Globus pallidus (tissue), 1 donor: ENCODE measurements at regions not wholly inside any gene's neighbourhood (a gene's known extent, or its start where the extent isn't known, plus 50 kb on each side); places are given as distances from the start of the nearest gene placed in this dataset.
A peak's percentile ranks its signal among the peaks of the same experiment; 100 is the strongest.
"Not testable (repeated sequence)": the region's sequence is repeated elsewhere in the genome, so short reads cannot be mapped to it uniquely, and the experiment has no call there.

Source experiments
- DNase-seq: peaks from one replicate; pipeline ENCODE4 v3.0.0-alpha.2; 2015; ENCODE audit warnings: low spot score

DNA sequence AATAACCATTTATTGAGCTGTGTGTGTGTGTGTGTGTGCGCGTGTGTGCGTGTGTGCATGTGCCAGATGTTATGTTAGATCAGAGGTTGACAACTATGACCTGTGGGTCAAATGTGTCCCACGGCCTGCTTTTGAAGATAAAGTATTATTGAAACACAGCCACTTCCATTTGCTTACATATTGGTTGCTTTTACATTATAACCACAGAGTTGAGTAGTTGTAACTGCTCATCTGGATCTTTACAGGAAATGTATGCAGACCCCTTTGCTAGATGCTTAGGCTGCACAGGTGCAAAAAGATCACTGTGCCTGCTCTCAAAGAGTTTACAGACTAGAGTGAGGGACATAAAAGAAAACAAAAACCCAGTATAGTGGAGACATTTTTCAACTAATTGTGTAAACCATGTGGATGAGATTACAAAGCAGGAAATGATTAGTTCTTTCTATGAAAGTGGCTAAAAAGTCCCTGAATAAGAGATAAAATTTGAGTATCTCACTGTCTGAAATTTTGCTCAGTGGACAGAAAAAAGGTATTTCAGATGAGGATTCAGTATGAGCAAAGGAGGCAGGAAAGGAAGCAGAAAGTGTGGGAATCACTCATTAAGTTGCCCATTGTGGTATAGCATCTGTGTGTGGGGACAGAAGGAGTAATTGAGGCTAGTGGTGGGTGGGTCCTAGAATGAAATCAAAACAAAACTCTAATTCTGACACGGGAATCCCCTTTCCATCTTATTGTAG is 188.4 kb downstream of the PAH start:
- no peak for DNase-seq

DNA sequence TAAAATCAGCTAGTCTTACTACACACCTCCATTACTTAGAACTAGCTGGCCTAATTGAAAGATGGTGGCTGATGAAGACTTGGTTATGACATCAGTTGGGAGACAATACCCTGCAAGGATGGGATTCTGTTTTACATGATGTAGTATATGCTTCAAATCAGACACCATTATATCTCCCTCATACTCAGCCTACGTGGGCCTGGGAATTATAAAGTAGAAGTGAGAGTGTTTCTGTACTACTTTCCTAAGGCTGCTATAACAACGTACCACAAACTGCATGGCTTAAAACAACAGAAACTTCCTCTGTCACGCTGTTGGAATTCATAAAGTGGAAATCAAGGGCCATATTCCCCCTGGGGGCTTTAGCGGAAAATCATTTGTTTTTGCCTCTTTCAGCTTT is 190.4 kb downstream of the PAH start:
- no peak for DNase-seq

DNA sequence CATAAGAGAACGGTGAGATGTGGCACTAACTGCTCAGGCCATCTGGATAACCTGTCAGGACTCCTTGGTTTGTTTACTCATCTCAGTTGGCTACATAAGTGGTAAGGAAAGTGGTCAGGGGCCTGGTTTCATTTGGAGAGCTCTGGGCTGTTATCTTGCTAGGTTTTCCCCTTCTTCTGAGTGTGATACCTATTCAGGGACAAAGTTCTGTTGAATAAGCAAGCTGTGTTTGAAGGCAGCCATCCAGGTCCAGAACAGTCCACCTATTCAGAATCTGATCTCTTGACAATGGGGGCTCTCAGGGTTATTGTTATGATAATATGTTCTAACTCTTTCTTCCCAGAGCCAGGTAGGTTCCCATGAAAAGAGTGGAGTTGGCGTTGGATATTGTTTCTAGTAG is 194.9 kb downstream of the PAH start:
- DNase-seq = no peak

DNA sequence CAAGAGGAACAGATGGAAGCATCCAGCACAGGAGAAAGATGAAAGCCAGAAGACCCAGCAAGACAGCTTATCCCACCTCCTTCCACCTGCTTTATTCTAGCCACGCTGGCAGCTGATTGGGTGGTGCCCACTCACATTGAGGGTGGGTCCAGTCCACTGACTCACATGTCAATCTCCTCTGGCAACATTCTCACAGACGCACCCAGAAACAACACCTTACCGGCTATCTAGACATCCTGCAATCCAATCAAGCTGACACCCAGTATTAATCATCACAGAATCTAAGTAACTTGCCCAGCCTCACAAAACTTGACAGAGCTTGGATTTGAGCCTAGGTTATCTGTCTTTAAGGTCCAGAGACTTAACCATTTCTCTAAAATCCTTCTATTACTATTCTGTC is 208.9 kb downstream of the PAH start:
- DNase-seq = no peak

DNA sequence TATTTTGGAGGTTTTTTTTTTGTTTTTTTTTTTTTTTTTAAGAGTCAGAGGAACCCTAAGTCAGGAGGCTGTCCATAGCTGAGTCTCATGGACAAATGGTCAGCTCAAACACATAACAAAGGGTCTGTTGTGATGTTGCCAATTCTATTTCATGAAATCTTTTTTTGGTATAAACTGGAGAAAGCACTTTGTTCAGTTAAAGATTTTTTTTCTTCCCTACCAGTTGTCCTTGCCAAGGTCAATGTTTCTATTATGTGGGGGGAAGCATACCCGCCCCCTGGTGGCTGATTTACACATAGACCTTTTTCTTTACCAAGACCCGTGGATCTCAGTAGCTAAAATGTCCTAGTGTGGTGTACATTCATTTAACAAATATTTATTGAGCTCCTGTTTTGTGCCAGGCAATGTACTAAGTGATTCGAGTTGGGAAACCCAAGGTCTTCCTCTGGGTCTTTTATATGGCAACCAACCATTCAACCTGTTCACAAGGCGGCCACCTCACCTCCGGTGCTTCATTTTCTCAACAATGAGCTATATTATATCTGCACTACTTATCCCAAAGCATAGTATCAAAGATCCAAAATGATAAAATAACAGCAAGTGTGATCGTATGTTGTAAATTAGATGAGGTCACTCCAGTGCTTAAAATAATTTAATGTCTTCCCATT is 214.5 kb downstream of the PAH start:
- DNase-seq = peak; percentile 70

DNA sequence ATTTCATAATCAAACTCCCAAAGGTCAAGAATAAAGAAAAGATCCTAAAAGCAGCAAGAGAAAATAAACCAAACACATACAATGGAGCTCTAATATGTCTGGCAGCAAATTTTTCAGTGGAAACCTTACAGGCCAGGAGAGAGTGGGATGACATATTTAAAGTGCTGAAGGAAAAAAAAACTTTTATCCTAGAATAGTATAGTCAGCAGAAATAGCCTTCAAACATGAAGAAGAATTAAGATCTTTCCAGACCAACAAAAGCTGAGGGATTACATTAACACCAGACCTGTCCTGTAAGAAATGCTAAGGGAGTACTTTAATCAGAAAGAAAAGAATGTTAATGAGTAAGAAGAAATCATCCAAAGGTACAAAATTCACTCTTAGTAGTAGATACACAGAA is 215.7 kb upstream of the IGF1 start:
- no peak for DNase-seq

DNA sequence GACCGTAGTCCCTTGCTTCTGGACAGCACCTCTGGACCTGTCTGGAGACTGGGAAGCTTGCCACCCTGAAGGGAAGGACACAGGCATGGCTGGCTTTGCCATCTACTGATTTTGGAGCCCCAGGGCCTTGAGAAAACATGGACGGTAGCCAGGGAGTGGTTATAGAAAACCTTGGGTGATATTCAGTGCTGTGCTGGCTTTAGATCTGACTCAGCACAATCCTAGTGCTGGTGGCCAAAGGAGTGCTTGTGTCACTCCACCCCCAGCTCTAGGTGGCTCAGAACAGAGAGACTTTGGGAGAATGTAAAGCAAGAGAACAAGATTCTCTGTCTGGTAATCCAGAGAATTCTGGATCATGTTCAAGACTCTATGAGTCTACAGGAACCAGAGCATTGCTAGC is 214.5 kb upstream of the IGF1 start:
- DNase-seq = no peak

DNA sequence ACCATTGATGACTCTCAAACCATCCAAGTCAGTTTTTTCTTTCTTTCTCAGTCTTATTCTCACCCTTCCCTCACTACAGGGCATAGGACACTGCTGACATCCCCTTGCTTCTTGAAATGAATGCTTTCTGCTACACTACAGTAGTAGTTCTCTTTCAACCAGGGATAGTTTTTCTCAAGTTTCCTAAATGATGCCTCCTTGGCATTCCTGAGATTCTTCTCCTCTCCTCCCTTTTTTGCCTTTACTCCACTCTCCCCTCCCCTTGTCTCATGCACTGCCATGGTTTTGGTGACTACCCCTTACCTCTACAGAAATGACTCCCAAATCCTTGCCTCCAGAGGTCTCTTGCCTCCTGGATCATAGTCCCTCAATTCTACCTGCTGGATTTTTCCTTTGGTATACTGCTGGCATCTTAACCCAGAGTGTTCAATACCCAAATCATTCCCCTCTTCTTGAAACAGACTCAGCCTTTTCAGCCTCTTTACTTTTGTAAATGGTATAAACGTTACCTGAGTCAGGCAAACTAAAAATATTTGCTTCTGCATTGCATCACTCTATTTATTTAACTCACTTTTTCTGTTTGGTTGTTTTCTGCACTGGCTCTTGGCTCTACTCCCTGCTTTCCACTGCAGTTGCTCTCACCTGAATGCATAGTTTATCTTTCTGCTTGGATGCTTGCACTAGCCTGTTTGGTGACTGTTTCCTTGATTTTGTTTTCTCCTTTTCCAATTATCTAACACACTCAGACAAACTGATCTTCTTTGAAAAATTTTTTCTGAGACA is 211.6 kb upstream of the IGF1 start:
- DNase-seq = no peak

DNA sequence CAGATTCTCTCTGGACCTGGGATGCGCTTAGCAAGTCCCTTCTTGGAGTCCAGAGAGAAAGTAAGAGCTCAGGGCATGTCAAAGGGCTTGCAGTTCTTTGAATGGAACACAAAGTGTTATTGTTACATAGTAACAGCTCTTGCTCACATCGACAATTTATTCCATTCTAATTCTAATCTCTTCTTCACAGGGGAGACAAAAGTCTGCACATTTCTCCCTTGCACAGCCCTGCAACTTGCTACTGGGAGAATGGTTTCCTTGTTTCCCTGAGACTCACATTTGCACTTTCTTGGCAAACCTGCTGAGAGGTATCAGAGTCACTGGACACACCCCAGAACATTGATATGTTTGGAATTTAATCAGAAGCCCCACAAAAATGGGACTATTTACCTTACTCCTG is 209.9 kb upstream of the IGF1 start:
- peak; percentile 68 for DNase-seq

DNA sequence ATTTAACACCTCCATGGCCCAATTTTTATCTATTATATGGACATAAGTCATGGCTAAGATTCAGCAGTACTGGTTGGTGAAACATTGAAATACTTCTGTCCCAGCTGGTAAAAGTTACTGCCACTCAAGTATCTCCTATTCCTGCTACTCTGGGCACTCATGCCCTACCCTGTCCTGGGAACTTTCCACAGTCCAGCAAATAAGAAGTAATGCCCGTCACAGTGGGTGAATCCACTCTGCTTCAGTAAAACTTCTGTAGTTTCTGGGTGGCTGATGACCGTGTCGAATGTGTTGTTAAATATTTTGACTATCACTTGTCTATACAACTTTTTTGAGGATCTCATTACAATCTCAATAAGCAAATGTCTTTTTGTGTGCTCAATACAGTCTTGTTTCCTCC is 209.3 kb upstream of the IGF1 start:
- no peak for DNase-seq

DNA sequence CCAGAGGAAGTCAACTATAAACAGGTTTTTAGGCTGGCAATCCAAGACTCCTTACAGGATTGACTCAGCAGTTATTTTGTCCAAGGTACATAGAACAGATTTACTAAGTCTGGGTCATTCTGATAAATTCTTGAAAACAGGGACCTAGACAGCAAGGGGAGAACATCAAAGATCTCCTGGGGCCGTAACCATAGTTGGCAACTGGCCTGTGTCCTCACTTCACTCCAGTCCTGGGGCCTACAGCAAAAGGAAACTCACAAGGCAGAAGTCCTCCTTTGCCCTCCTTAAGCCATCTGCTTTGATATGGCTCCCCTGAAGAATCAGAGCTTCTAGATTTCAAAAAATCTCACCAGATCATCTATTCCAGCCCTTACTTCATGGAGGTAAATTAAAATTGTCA is 207.2 kb upstream of the IGF1 start:
- DNase-seq = no peak

DNA sequence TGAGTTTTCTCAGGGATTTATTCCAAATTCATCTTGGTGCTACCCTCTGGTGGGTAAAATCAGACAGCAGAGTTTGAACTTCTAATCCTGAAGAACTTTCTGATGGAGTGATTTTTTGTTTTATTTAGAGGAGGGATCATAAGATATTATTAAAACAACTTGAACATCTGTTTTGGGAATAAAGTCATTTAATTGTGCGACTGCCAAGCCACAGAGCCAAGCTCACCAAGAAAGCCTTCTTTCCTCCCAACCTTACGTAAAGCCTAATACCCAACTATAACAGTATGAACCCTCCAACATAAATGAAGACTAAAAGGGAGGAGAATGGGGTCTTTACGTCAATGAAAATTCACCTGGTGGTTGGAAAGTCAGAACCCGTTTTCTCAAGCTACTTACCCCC is 205.5 kb upstream of the IGF1 start:
- no peak for DNase-seq

DNA sequence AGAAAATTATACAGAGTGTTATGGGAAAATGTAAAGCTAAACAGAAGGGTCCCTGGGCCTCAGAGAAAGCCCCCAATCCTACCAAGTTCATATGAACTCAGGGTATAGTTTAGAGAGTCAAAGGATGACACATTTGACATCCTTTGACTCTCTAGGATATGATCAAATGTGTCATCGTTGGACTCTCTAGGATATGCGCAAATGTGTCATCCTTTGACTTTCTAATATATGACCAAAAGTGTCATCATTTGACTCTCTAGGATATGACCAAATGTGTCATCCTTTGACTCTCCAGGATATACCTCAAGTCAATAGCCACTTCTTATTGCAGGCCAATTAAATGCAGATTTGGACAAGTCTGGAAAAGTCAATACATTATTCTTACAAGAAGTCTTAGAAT is 204.8 kb upstream of the IGF1 start:
- DNase-seq = no peak

DNA sequence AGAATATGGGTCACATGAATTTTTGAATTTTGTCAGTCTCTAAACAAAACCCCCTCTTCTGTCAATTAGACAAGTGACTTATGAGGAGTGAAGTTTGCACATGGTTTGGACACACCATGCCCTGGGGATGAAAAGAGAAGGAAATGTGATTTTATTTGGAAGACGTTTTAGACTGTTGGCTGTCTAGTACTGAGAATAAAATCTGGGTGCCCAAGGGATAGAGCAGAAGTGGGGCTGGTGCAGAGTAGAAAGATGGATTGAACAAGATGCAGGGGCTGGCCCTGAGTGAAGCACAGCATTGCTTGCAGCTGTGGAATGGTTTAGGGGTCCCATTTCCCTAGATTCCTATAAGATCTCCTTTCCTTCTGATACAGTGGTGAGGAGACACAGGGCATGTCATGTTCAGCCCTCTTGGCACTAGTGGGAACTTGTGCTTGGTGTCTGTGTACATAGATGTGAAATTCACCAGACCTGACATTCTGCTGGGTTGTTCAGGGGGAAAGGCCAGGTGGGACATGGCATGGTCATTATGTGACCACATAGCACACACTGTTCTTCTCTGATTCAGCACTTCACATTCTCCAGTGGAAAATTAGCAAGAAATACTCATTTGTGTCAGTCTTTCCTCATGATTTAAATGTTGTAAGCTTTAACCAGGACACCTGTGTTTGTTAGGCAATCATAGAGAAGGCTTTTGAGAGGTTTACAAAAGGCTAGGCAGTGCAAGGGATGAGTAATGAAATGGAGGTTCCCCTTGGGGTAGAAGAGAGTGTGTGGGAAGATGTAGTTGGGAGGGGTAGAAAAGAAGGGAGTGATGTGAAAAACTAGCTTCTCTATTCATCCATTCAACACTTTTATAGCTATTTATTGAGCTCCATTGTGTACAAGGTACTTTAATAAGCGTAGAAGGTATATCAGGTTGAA is 202.3 kb upstream of the IGF1 start:
- DNase-seq = no peak

DNA sequence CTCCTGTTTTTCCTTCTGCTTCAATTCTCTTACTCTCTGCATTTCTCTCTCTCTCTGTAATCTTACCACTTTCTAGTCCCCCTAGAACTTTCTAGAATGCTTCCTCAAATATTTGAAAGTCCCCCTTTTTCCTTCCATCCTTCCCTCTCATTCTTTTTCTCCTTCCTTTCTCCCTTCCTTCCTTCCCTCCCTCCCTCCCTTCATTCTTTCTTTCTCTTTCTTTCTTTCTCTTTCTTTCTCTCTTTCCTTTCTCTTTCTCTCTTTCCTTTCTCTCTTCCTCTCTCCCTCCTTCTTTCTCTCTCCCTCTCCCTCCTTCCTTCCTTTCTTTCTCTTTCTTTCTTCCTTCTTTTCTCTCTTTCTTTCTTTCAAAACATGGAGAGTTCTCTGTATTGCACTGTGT is 201.4 kb upstream of the IGF1 start:
- DNase-seq = no peak

DNA sequence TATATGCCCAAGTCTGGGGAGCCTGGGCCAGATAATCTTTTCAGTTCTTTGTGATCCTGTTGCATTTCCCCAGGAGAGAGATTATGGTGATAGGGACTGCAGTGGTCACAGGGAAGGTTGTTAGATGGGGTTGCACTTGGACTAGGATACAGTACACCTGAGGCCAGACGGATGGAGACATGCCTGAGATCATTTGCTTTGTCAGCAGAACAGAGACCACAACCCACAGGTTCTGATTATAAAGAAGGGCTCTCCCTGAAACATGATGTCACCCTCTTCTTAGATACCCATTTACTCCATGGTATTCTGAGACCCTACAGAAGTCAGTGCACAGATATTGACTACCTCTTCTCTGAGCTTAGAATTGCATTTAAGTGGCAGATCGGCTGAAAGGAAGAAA is 200.9 kb upstream of the IGF1 start:
- no peak for DNase-seq

DNA sequence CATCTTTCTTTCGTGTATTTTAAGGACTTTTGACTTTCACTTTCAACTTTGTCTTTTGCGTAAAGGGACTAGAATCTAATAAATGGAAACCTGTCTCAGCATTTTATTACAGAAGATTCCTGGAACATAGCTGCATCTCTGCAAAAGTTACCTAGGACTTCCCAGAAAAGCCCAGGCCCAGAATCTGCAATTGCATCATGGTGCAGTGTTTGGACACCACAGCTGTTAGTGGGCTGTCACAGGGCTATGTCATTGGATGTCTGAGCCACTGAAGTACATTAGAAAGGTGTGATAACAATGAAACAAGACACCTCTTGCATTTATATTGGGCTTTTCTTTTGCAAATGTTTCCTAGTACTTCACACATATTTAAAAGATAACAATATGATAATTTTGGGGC is 199.9 kb upstream of the IGF1 start:
- DNase-seq = no peak

DNA sequence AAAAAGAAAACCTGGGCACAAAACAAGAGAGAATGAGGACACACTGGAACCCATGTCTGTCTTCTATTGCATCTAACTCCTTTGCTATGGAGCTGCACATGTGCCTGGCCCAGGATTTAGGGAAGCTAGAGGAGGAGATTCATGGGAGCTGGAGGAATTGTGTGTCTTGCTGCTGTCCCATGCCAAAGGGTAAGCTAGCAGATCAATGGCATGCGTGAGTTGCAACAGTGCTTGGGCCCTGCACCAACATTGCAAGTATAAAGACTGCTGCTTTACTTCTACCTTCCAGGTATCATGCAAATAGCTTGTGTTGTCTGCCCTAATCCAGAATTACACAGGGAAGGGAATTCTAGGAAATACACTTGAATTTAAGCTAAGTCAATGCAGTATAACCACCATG is 196.4 kb upstream of the IGF1 start:
- DNase-seq = no peak

DNA sequence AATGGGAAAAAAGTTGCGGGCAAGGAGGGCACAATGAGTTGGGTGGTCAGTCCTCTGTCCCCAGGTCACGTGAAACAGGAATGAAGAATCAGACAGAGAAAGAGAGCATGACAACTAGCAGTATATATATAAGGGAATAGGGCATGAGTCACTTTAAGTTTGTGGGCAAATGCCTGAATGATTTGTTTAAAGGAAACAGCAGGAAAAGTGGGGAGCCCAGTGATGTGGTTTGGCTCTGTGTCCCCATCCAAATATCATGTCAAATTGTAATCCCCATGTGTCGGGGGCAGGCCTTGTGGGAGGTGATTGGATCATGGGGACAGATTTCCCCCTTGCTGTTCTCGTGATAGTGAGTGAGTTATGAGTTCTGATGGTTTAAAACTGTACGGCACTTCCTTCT is 195.3 kb upstream of the IGF1 start:
- no peak for DNase-seq

DNA sequence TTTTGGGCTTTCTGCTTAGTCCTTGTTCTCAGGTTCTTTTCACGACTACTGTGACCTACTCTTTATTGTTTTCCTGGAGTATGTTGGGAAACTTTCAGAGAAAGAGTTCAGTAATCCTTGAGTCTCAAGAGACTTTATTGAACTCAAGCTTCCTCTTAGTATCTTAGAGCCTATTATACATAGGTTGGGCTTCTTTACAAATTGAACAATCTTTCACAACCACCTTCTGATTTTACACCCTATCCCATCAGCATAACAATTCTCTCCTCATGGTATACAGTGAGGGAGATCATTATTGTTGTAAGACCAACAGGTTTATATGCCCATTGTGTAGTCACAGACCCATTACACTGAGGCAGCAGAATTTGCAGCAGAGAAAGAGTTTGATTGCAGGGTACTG is 193.2 kb upstream of the IGF1 start:
- no peak for DNase-seq

DNA sequence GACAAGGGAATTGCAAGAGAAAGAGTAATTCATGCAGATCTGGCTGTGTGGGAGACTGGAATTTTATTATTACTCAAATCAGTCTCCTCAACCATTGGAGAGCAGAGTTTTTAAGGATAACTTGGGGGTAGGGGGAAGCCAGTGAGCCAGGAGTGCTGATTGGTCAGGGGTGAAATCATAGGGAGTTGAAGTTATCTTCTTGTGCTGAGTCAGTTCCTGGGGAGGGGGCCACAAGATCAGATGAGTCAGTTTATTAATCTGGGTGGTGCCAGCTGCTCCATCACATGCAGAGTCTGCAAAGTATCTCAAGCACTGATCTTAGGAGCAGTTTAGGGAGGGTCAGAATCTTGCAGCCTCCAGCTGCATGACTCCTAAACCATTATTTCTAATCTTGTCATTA is 191.8 kb upstream of the IGF1 start:
- DNase-seq = not testable (repeated sequence)

DNA sequence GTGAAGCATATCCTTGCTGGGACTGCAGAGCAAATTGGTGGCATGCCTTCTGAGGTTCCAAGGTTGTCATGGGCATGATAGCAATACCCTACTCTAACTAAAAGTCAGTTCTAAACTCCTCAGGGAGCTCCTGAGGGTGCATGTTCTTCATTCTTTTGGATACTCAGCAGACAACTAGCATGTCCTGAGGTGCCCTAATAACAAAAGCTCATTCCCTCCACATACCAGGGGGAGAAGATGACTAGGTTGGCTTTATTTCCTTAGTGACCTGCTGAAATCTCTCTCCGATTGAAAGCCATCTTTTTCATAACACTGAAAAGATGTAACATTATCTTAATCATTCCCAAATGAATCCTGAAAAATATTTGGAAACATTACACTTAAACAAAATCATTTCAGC is 188.7 kb upstream of the IGF1 start:
- DNase-seq = no peak
